ENCODE measurements at regions not wholly inside any gene's neighbourhood (a gene's known extent, or its start where the extent isn't known, plus 50 kb on each side); places are given as distances from the start of the nearest gene placed in this dataset.

DNA sequence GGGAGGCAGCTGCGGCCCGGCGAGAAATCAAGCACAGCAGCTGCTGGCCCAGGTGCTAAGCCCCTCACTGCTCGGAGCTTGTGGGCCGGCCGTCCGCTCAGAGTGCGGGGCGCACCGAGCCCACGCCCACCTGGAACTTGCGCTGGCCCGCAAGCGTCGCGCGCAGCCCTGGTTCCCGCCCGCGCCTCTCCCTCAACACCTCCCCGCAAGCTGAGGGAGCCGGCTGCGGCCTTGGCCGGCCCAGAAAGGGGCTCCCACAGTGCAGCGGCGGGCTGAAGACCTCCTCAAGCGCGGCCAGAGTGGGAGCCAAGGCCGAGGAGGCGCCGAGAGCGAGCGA lies 92.9 kb downstream of the HAPSTR1 start:
- Histone ChIP-seq H3K4me3 (no peak overlapping the region), H3K27me3 (no peaks in the 10 kb centered on the region), H3K27ac (no peak overlapping the region), H3K9me3 (no peaks in the 10 kb centered on the region), H3K4me1 (no peaks in the 10 kb centered on the region), H3K36me3 (no peaks in the 10 kb centered on the region)
- intact Hi-C loops (cut with DNase I; ENCODE audit: low total_unique reads) (no loop called here), in situ Hi-C loops (cut with MboI; ENCODE audit: low sequenced_read_pairs in 4 of 4) (no loop called here)
- ATAC-seq = no peak
- DNase-seq = no peak
- TF ChIP-seq POLR2A (IDR thresholded peaks at IDR 0.05) = no peak
- TF ChIP-seq, protein P1, sequence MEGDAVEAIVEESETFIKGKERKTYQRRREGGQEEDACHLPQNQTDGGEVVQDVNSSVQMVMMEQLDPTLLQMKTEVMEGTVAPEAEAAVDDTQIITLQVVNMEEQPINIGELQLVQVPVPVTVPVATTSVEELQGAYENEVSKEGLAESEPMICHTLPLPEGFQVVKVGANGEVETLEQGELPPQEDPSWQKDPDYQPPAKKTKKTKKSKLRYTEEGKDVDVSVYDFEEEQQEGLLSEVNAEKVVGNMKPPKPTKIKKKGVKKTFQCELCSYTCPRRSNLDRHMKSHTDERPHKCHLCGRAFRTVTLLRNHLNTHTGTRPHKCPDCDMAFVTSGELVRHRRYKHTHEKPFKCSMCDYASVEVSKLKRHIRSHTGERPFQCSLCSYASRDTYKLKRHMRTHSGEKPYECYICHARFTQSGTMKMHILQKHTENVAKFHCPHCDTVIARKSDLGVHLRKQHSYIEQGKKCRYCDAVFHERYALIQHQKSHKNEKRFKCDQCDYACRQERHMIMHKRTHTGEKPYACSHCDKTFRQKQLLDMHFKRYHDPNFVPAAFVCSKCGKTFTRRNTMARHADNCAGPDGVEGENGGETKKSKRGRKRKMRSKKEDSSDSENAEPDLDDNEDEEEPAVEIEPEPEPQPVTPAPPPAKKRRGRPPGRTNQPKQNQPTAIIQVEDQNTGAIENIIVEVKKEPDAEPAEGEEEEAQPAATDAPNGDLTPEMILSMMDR (IDR thresholded peaks at IDR 0.05 in 4 of 5, conservative IDR thresholded peaks at IDR 0.05 in 1 of 5) = no peak

DNA sequence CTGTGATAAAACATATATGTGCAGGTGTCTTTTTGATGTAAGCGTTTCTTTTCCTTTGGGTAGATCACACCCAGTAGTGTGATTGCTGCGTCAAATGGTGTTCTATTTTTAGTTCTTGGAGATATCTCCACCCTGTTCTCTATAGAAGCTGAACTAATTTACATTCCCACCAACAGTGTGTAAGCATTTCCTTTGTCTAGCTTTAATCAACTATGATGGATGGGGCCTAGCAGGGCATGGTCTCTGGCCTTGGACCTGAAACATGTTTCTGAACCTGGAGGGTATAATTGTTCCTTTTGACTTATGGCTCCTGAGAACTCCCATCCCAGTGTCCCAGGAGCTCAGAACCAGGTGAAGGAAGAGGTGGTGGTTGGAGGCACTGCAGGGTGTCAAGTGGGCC lies 93.9 kb downstream of the HAPSTR1 start:
- Histone ChIP-seq H3K4me1 (no peaks in the 10 kb centered on the region), H3K4me3 (no peak overlapping the region), H3K36me3 (no peaks in the 10 kb centered on the region), H3K27me3 (no peaks in the 10 kb centered on the region), H3K27ac (no peak overlapping the region), H3K9me3 (no peaks in the 10 kb centered on the region)
- DNase-seq (no peak), ATAC-seq (no peak)
- TF ChIP-seq POLR2A (IDR thresholded peaks at IDR 0.05) = no peak
- TF ChIP-seq, protein P1 (IDR thresholded peaks at IDR 0.05 in 4 of 5, conservative IDR thresholded peaks at IDR 0.05 in 1 of 5) = no peak
- intact Hi-C loops (cut with DNase I; ENCODE audit: low total_unique reads) (no loop called here), in situ Hi-C loops (cut with MboI; ENCODE audit: low sequenced_read_pairs in 4 of 4) (no loop called here)

DNA sequence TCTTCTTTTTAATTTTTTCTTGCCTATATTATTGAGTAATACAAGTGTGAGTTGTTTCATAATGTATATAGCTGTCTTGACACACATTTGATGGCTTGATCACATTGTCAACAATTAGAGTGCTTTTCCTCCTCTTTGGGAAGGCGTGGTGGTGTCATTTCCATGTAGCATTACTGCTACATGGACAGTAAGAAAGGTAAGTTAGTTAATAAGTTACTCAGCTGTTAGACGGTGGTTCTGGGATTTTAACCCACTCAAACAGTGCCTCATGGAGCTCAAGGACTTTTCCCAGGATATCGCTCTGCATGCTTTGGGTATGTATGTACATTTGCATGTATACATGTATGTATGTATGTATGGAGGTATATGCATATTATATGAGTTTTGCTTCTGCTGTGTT lies 94.6 kb downstream of the HAPSTR1 start:
- in situ Hi-C loops (cut with MboI; ENCODE audit: low sequenced_read_pairs in 4 of 4) = no loop called here
- H3K36me3 ChIP-seq = no peaks in the 10 kb centered on the region
- TF ChIP-seq, protein P1 (IDR thresholded peaks at IDR 0.05 in 4 of 5, conservative IDR thresholded peaks at IDR 0.05 in 1 of 5) = no peak
- TF ChIP-seq POLR2A (IDR thresholded peaks at IDR 0.05) = no peak

DNA sequence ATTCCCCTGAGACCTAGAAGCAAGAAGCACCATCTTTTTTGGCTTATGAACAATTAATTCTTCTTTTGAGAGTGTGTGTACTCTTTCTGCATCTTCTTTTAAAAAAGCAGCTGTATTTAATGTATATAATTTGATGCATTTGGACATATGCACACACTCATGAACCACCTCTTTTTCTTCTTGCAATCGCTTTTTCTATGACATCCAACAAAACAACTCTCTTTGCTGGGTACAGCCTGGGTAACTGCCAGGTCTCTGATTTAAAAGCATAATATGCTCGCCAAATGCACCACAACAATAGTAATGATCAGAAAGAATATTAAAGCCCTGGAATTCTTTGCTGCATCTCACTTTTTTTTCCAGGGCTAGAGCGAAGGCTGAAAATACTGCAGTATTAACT lies 97.3 kb downstream of the HAPSTR1 start:
- in situ Hi-C loops (cut with MboI; ENCODE audit: low sequenced_read_pairs in 4 of 4) = no loop called here
- Histone ChIP-seq H3K27ac (no peak overlapping the region), H3K27me3 (no peaks in the 10 kb centered on the region), H3K36me3 (no peaks in the 10 kb centered on the region), H3K4me1 (no peaks in the 10 kb centered on the region), H3K4me3 (no peak overlapping the region), H3K9me3 (no peaks in the 10 kb centered on the region)
- DNase-seq (no peak), ATAC-seq (no peak)
- TF ChIP-seq, protein P1 (IDR thresholded peaks at IDR 0.05 in 4 of 5, conservative IDR thresholded peaks at IDR 0.05 in 1 of 5) = no peak
- TF ChIP-seq POLR2A (IDR thresholded peaks at IDR 0.05) = no peak
- intact Hi-C loops (cut with DNase I; ENCODE audit: low total_unique reads) = no loop called here

More for the DNA sequence above, 94.6 kb downstream of the HAPSTR1 start:
- Histone ChIP-seq H3K9me3 (no peaks in the 10 kb centered on the region), H3K4me3 (no peak overlapping the region), H3K4me1 (no peaks in the 10 kb centered on the region), H3K27ac (no peak overlapping the region), H3K27me3 (no peaks in the 10 kb centered on the region)
- no peak for DNase-seq
- ATAC-seq = no peak
- intact Hi-C loops (cut with DNase I; ENCODE audit: low total_unique reads) = no loop called here

DNA sequence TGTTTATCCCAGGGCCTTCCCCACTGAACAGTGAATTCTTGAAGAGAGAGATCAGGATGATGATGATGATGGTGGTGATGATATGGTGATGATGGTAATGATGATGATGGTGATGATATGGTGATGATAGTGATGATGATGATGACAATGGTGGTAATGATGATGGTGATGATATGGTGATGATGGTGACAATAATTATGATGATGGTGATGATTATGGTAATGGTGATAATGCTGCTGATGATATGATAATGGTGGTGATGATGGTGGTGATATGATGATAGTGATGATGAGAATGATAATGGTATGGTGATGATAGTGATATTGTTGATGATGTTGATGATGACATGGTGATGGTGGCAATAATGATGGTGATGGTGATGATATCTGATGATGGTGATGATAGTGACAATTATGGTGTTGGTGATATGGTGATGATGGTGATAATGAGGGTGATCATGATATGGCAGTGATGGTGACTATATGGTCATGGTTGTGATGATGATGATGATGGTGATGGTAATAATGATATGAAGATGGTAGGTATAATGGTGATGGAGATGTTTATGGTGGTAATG lies 99.9 kb downstream of the HAPSTR1 start:
- TF ChIP-seq POLR2A (IDR thresholded peaks at IDR 0.05) = no peak
- TF ChIP-seq, protein P1 (IDR thresholded peaks at IDR 0.05 in 4 of 5, conservative IDR thresholded peaks at IDR 0.05 in 1 of 5) = no peak
- intact Hi-C loops (cut with DNase I; ENCODE audit: low total_unique reads) = no loop called here
- no peak overlapping the region for H3K27ac ChIP-seq
- ATAC-seq (no peak), DNase-seq (no peak)
- H3K4me3 ChIP-seq = no peak overlapping the region
- H3K9me3 ChIP-seq = no peaks in the 10 kb centered on the region
- H3K36me3 ChIP-seq = no peaks in the 10 kb centered on the region
- H3K27me3 ChIP-seq = no peaks in the 10 kb centered on the region
- in situ Hi-C loops (cut with MboI; ENCODE audit: low sequenced_read_pairs in 4 of 4) = no loop called here
- no peaks in the 10 kb centered on the region for H3K4me1 ChIP-seq
